ENCODE measurements at regions not wholly inside any gene's neighbourhood (a gene's known extent, or its start where the extent isn't known, plus 50 kb on each side); places are given as distances from the start of the nearest gene placed in this dataset.

DNA sequence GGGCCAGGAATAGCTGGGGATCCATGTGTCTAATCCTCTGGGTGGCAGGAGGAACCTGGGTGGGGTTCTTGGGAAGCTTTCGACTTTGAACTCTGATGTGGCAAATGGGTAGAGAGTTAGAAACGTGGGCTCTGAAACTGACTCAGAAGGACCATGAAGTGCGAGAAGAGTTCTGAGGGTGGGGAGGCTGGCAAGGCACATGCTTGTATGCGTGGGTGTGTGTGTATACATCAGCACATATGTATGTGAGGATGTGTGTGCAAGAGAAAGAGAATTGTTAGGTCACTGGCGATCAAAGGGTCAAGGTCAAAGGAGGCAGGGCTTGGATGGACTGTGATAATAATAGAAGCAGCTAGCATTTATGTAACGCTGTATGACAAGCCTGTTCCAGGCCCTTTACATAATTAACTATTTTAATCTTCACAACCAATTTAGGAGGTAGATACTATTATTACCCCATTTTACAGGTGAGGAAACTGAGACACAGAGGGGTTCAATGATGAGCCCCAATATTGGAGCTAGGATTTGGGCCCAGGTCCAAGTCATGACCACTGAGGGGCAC, 84.5 kb upstream of the POU3F1 start:
- in situ Hi-C loops (cut with HindIII; ENCODE audit: low sequenced_read_pairs) = no loop called here
- DNase-seq (ENCODE audit: low spot score) = no peak

- DNase-seq (ENCODE audit: low spot score) = no peak
- in situ Hi-C loops (cut with HindIII; ENCODE audit: low sequenced_read_pairs) = no loop called here
Observed at GRCh38 chr1:38129971-38130370, 83.4 kb upstream of the POU3F1 start.

- in situ Hi-C loops (cut with HindIII; ENCODE audit: low sequenced_read_pairs) = no loop called here
Observed at GRCh38 chr1:38129473-38129872, 82.9 kb upstream of the POU3F1 start.

DNA sequence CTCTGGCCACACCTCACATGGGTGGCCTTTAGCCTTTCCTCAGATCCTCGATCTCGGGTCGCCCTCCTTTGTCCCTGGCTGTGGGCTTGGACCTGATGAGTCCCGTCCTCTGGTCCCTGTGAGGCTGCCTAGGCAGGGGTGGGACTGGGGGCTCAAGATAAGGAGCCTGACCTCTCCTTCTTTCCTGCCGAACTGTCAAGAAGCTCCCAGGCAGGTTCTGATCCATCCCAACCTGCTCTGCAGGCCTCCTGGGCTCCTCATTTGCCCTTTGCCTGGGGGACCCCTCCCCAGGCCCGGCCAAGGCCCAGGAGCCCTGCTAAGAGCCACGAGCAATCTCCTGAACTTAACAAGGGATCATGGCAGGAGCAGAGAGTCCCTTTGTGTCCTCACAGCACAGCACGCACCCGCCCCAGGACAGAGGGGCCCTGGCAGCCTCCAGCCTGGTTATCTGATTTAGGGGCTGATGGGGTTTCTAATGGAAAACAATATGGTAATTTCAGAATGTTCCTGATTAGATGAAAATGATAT, 82.4 kb upstream of the POU3F1 start:
- no peak for DNase-seq (ENCODE audit: low spot score)
- in situ Hi-C loops (cut with HindIII; ENCODE audit: low sequenced_read_pairs) = no loop called here

More at GRCh38 chr1:38129473-38129872, 82.9 kb upstream of the POU3F1 start:
- DNase-seq (ENCODE audit: low spot score) = no peak

DNA sequence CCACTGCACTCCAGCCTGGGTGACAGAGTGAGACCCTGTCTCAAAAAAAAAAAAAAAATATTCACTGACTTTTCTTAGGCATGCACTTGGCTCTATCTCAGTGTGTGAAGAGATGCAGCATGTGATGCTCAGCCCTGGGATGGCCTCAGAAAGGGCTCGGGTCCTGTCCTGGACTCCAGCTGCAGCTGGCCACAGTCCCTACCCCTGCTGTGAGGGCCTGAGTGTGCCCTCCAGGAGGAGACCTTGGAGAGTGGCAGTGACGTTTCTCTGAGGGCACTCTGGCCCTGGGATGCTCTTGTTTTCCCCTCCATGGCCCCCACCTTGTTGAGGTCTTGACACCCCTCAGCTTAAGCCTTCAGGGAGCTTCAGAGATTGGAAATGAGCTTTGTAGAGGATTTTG, 81.9 kb upstream of the POU3F1 start:
- in situ Hi-C loops (cut with HindIII; ENCODE audit: low sequenced_read_pairs) = no loop called here
- no peak for DNase-seq (ENCODE audit: low spot score)

DNA sequence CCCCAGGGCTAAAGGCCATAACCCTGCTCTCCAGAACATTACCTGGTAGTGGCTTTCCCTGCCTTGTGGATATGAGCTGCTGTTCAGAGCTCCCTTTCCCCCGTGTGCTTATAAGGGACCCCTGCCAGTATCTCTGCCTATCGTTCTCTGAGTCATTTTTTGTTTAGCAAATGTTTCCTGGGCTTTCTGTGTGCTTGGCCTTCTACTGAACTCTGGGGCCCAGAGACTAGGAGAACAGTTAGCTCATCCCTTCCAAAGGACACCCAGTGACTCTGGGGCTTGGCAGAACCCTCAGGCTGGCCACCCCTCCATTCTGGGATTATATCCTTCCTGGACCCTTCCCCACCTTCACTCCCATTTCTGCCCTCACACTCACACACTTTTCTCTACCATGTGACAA, 80.8 kb upstream of the POU3F1 start:
- in situ Hi-C loops (cut with HindIII; ENCODE audit: low sequenced_read_pairs) = no loop called here
- no peak for DNase-seq (ENCODE audit: low spot score)

- DNase-seq (ENCODE audit: low spot score) = no peak
- in situ Hi-C loops (cut with HindIII; ENCODE audit: low sequenced_read_pairs) = no loop called here
Observed at GRCh38 chr1:38126970-38127369, 80.4 kb upstream of the POU3F1 start.

- DNase-seq (ENCODE audit: low spot score) = no peak
- in situ Hi-C loops (cut with HindIII; ENCODE audit: low sequenced_read_pairs) = no loop called here
Observed at GRCh38 chr1:38125837-38126520, 79.4 kb upstream of the POU3F1 start.

GRCh38 chr1:38125016-38125415, 78.4 kb upstream of the POU3F1 start:
- no peak for DNase-seq (ENCODE audit: low spot score)
- in situ Hi-C loops (cut with HindIII; ENCODE audit: low sequenced_read_pairs) = no loop called here

- DNase-seq (ENCODE audit: low spot score) = no peak
- in situ Hi-C loops (cut with HindIII; ENCODE audit: low sequenced_read_pairs) = no loop called here
Observed at GRCh38 chr1:38123356-38124135, 77.0 kb upstream of the POU3F1 start.

GRCh38 chr1:38121231-38121680, 74.7 kb upstream of the POU3F1 start:
- in situ Hi-C loops (cut with HindIII; ENCODE audit: low sequenced_read_pairs) = no loop called here
- no peak for DNase-seq (ENCODE audit: low spot score)

DNA sequence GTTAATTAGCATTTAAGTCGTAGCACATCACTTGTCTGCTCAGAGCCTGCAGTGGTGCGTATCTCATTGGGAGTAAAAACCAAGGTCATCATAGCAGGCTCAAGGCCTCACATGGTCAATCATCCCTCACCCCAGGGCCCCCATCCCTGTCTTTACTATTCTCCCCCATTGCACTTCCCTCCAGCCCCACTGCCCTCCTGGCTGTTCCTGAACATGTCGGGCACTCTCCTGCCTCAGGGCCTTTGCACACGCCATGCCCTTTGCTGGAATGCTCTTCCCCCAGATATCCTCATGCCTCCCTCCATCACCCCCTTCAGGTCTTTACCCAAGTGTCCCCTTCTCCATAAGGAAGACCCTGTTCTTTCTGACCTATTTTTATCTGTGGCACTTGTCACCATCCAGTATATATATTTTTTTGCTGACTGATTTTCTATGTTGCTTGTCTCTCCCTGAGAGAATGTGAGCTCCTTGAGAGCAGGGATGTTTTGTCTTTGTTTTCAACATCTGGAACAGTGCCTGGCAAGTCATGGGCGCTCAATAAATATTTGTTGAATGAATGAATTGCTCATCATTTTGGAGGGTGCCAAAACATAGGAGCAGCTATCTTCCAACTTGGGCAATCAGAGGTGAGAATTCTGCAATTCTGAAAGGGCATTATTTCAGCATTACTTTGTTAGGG, 74.1 kb upstream of the POU3F1 start:
- in situ Hi-C loops (cut with HindIII; ENCODE audit: low sequenced_read_pairs) = no loop called here

GRCh38 chr1:38118976-38119375, 72.4 kb upstream of the POU3F1 start:
- no peak for DNase-seq (ENCODE audit: low spot score)
- in situ Hi-C loops (cut with HindIII; ENCODE audit: low sequenced_read_pairs) = no loop called here

More for the DNA sequence above, 74.1 kb upstream of the POU3F1 start:
- no peak for DNase-seq (ENCODE audit: low spot score)

DNA sequence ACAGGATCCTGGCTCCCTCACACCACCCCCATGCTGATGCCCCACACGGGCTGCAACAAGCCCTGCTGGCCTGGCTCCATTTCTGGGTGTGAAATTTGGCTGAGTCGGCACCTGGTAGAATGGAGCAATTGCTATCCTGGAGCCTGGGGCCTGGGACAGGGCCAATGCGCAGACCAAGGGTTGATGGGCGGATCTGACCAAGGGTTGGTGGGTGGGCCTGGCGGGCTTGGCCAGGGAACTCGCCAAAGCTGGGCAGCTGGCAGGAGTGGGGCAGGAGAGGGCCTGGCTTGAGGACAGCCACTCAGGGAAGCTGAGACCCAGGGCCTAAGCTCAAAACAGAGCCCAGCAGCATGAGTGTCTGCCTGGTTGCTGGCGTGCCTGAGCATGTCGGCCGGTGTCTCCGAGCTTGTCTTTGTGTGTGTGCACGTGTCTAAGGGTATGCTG, 70.9 kb upstream of the POU3F1 start:
- no peak for DNase-seq (ENCODE audit: low spot score)
- in situ Hi-C loops (cut with HindIII; ENCODE audit: low sequenced_read_pairs) = no loop called here

GRCh38 chr1:38115682-38116202, 69.1 kb upstream of the POU3F1 start:
- DNase-seq (ENCODE audit: low spot score) = peak; percentile 11
- in situ Hi-C loops (cut with HindIII; ENCODE audit: low sequenced_read_pairs) = no loop called here

- no peak for DNase-seq (ENCODE audit: low spot score)
- in situ Hi-C loops (cut with HindIII; ENCODE audit: low sequenced_read_pairs) = no loop called here
Observed at GRCh38 chr1:38115226-38115625, 68.6 kb upstream of the POU3F1 start.

GRCh38 chr1:38114241-38115026, 67.8 kb upstream of the POU3F1 start:
- in situ Hi-C loops (cut with HindIII; ENCODE audit: low sequenced_read_pairs) = no loop called here
- peak; percentile 24 for DNase-seq (ENCODE audit: low spot score)

DNA sequence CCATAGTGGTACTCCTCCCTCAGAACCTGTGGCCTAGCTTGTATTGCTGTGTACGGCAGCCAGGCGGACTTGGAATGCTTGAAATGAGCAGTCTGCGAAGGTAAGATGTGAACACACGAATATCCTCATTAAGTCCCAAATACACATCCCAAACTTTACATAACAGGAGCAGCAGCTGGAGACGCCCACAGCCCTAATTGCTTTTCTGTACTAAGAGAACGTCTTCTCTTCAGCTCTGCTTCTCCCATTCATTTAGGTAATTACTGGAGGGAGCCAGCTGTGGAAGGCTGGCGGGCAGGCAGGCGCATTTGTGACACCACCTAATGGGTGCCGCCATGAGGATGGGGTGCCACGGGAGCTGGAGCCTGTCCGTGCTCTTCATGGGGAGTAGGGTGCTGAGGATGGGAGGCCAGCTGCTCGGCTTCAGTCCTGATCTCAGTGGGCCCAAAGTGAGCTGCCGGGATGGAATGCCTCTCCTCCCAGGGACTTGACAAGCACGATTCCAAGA, 66.6 kb upstream of the POU3F1 start:
- DNase-seq (ENCODE audit: low spot score) = no peak
- in situ Hi-C loops (cut with HindIII; ENCODE audit: low sequenced_read_pairs) = no loop called here
